ENCODE measurements at regions not wholly inside any gene's neighbourhood (a gene's known extent, or its start where the extent isn't known, plus 50 kb on each side); places are given as distances from the start of the nearest gene placed in this dataset.

GRCh38 chr17:79340333-79341221 is 266.0 kb downstream of the ENGASE start:
- DNase-seq = no peak

GRCh38 chr17:79339321-79339720 is 264.7 kb downstream of the ENGASE start:
- DNase-seq = no peak

GRCh38 chr17:79338604-79339003 is 264.0 kb downstream of the ENGASE start:
- DNase-seq = no peak

GRCh38 chr17:79338152-79338551 is 263.5 kb downstream of the ENGASE start:
- no peak for DNase-seq

- DNase-seq = no peak
These were observed 262.4 kb downstream of the ENGASE start for GRCh38 chr17:79337053-79337452.

GRCh38 chr17:79335456-79335855 is 260.8 kb downstream of the ENGASE start:
- no peak for DNase-seq

GRCh38 chr17:79332011-79332554 is 257.5 kb downstream of the ENGASE start:
- no peak for DNase-seq

GRCh38 chr17:79331492-79331891 is 256.9 kb downstream of the ENGASE start:
- DNase-seq = no peak

- DNase-seq = no peak
These were observed 256.1 kb downstream of the ENGASE start for GRCh38 chr17:79330696-79331095.

- DNase-seq = no peak
These were observed 255.6 kb downstream of the ENGASE start for GRCh38 chr17:79330229-79330628.

- no peak for DNase-seq
These were observed 252.2 kb downstream of the ENGASE start for GRCh38 chr17:79326814-79327213.

GRCh38 chr17:79325709-79326430 is 251.2 kb downstream of the ENGASE start:
- DNase-seq = no peak

- DNase-seq = no peak
These were observed 249.6 kb downstream of the ENGASE start for GRCh38 chr17:79324194-79324593.

GRCh38 chr17:79323566-79323965 is 248.9 kb downstream of the ENGASE start:
- no peak for DNase-seq

- DNase-seq = no peak
These were observed 247.8 kb downstream of the ENGASE start for GRCh38 chr17:79322211-79323123.

- no peak for DNase-seq
These were observed 245.7 kb downstream of the ENGASE start for GRCh38 chr17:79320331-79320730.

- no peak for DNase-seq
These were observed 243.3 kb downstream of the ENGASE start for GRCh38 chr17:79317916-79318315.

- DNase-seq = no peak
These were observed 242.2 kb downstream of the ENGASE start for GRCh38 chr17:79316805-79317204.

- no peak for DNase-seq
These were observed 240.9 kb downstream of the ENGASE start for GRCh38 chr17:79315358-79316105.

GRCh38 chr17:79314617-79315357 is 240.2 kb downstream of the ENGASE start:
- DNase-seq = no peak

- no peak for DNase-seq
These were observed 236.7 kb downstream of the ENGASE start for GRCh38 chr17:79311373-79311772.

Measured in activated CD4-positive, alpha-beta T cell treated with anti-CD3 and anti-CD28 coated beads, Interleukin-10, Interleukin-2, amounts not matched to agents 100 ng/mL and 50 ng/mL, durations not matched to agents 16 hours and 8 hours (primary cell).